HepG2 (cell line): ENCODE measurements at regions not wholly inside any gene's neighbourhood (a gene's known extent, or its start where the extent isn't known, plus 50 kb on each side); places are given as distances from the start of the nearest gene placed in this dataset.

ENCODE experiments used
- ATAC-seq: fragments of 200-7000 bp; cut with Tn5 transposase; 3 replicates; pipeline ENCODE4 v1.9.1; 2020; ENCODE audit warnings: mild to moderate bottlenecking, moderate library complexity
- BruUV-seq: library from RNA; stranded (reverse); fragments of 400-500 nt; replicated peaks from 2 replicates; lab custom pipeline; 2021; lab: Mats Ljungman, UMichigan
- CTCF ChIA-PET: fragments of 300-600 bp; formaldehyde crosslinking; extraction: SDS; loops from one replicate; lab custom pipeline; 2021; ENCODE audit warnings: low total read pairs, inconsistent platforms, low intra/inter-chr PET ratio; lab: Yijun Ruan, JAX
- POLR2A ChIA-PET: fragments of 350-600 bp; sonication (Branson Sonifier 250); formaldehyde crosslinking; loops from one replicate; lab custom pipeline; 2020; ENCODE audit warnings: antibody characterized with exemption, inconsistent platforms; lab: Yijun Ruan, JAX
- DNase-seq: peaks from one replicate; pipeline ENCODE4 v3.0.0-alpha.2; 2015; ENCODE audit warnings: low spot score
- FAIRE-seq: peaks from 3 replicates; lab custom pipeline; 2011; peaks lifted over from hg19 to GRCh38; lab: Jason Lieb, UNC
- H2AFZ ChIP-seq: one replicate; pipeline ENCODE4 v1.6.1; 2011; ENCODE audit warnings: low read length, inconsistent platforms
- H3K27ac ChIP-seq: fragments of 300-600 bp; 3 replicates; pipeline ENCODE4 v1.8.0; 2011; ENCODE audit warnings: mixed run types, mild to moderate bottlenecking, mixed read lengths, low read length, inconsistent platforms; ENCODE audit not compliant: insufficient read depth; ENCODE audit errors: extremely low read length
- H3K27me3 ChIP-seq, 2 experiments: fragments of 200-600 bp in 1 of 2; 2 replicates in 1 of 2; 3 replicates in 1 of 2; pipeline versions ENCODE4 v1.6.0 to v1.8.0; 2011; ENCODE audit warnings: low read length in 2 of 2, mild to moderate bottlenecking in 2 of 2, moderate library complexity in 2 of 2, inconsistent platforms in 1 of 2; ENCODE audit not compliant: insufficient read depth in 2 of 2, control insufficient read depth in 1 of 2
- H3K36me3 ChIP-seq, 2 experiments: fragments of 200-600 bp in 1 of 2; replicated peaks in 1 of 2; 2 replicates in 1 of 2; 3 replicates in 1 of 2; pipeline versions ENCODE4 v1.5.1 to v1.8.0; 2011; ENCODE audit warnings: low read length in 2 of 2, inconsistent platforms in 1 of 2; ENCODE audit not compliant: insufficient read depth in 2 of 2, control insufficient read depth in 1 of 2
- H3K4me1 ChIP-seq: 2 replicates; pipeline ENCODE4 v1.5.1; 2012; ENCODE audit warnings: low read length, inconsistent platforms; ENCODE audit not compliant: insufficient read depth
- H3K4me2 ChIP-seq: 2 replicates; pipeline ENCODE4 v1.6.0; 2011; ENCODE audit warnings: low read depth, low read length, inconsistent platforms
- H3K4me3 ChIP-seq, 3 experiments: fragments of 200-600 bp in 1 of 3; sonication (generic), shearing (Covaris generic) in 1 of 3; replicated peaks in 1 of 3; 2 replicates each; pipeline ENCODE4 v1.5.1; 2011 to 2016; ENCODE audit warnings: low read length in 3 of 3, inconsistent platforms in 2 of 3, low read depth in 2 of 3, mild to moderate bottlenecking in 2 of 3, control low read depth in 1 of 3, mixed read lengths in 1 of 3; ENCODE audit not compliant: insufficient read depth in 1 of 3
- H3K79me2 ChIP-seq: one replicate; pipeline ENCODE4 v1.6.1; 2011; ENCODE audit warnings: low read length, inconsistent platforms; ENCODE audit not compliant: insufficient read depth
- H3K9ac ChIP-seq: 2 replicates; pipeline ENCODE4 v1.6.0; 2011; ENCODE audit warnings: mild to moderate bottlenecking, low read depth, low read length, inconsistent platforms; ENCODE audit not compliant: insufficient read depth
- H3K9me3 ChIP-seq: 2 replicates; pipeline ENCODE4 v1.5.1; 2012; ENCODE audit warnings: mild to moderate bottlenecking, low read length
- H4K20me1 ChIP-seq: 2 replicates; pipeline ENCODE4 v1.6.0; 2011; ENCODE audit warnings: inconsistent platforms, mild to moderate bottlenecking, low read length, moderate library complexity; ENCODE audit not compliant: insufficient read depth
- IRF2 ChIP-seq: IDR thresholded peaks from 2 replicates; pipeline ENCODE4 v1.6.1; 2018; ENCODE audit warnings: missing genetic modification reagents, missing compliant biosample characterization
- MIXL1 ChIP-seq: IDR thresholded peaks from 2 replicates; pipeline ENCODE4 v1.6.1; 2016
- PAF1 ChIP-seq: IDR thresholded peaks from 2 replicates; pipeline ENCODE4 v1.6.1; 2016; ENCODE audit warnings: missing genetic modification reagents, missing compliant biosample characterization
- RAD21 ChIP-seq: fragments of 450-650 bp; formaldehyde crosslinking; IDR thresholded peaks from 2 replicates; pipeline ENCODE4 v1.5.0; 2020; ENCODE audit warnings: mild to moderate bottlenecking
- RELA ChIP-seq: sonication (generic); formaldehyde crosslinking; IDR thresholded peaks from 2 replicates; pipeline ENCODE4 v1.4.0; 2020; ENCODE audit warnings: missing genetic modification reagents
- SATB2 ChIP-seq: sonication (generic); formaldehyde crosslinking; IDR thresholded peaks from 2 replicates; pipeline ENCODE4 v1.5.0; 2020; ENCODE audit warnings: missing genetic modification reagents
- ZNF713 ChIP-seq: sonication (generic); formaldehyde crosslinking; IDR thresholded peaks from 2 replicates; pipeline ENCODE4 v1.4.0; 2020; ENCODE audit warnings: mild to moderate bottlenecking, missing genetic modification reagents
- WGBS: methylation state at CpG from one replicate; pipeline ENCODE4 v1.1.6; 2017; ENCODE audit warnings: low lambda C conversion rate; 5-methylcytosine and 5-hydroxymethylcytosine counted together
- in situ Hi-C: cut with HindIII; loops from 2 replicates; pipeline ENCODE4 v1.10.0; 2017; ENCODE audit warnings: low pct_unique_long_range_greater_than_20kb; ENCODE audit not compliant: extremely low pct_ligation_motif_present
- intact Hi-C: fragments of 100-400 bp; cut with micrococcal nuclease; formaldehyde crosslinking; loops from one replicate; pipeline ENCODE4 v1.10.0; 2022; ENCODE audit not compliant: unreplicated experiment
- TF ChIP-seq, protein P1 (sequence below): sonication (generic); formaldehyde crosslinking; IDR thresholded peaks from 2 replicates; pipeline ENCODE4 v1.4.0; 2020; ENCODE audit warnings: low read depth, mild to moderate bottlenecking, missing genetic modification reagents
- TF ChIP-seq, protein P2 (sequence below): sonication (generic); formaldehyde crosslinking; IDR thresholded peaks from 2 replicates; pipeline ENCODE4 v1.4.0; 2020; ENCODE audit warnings: low read depth, missing genetic modification reagents
- TF ChIP-seq, protein P3 (sequence below): sonication (generic); formaldehyde crosslinking; IDR thresholded peaks from 2 replicates; pipeline ENCODE4 v1.5.1; 2020; ENCODE audit warnings: mild to moderate bottlenecking, missing genetic modification reagents, borderline replicate concordance
- TF ChIP-seq, protein P4 (sequence below): sonication (generic); formaldehyde crosslinking; IDR thresholded peaks from 2 replicates; pipeline ENCODE4 v1.4.0; 2020; ENCODE audit warnings: mild to moderate bottlenecking, missing genetic modification reagents, borderline replicate concordance

DNA sequence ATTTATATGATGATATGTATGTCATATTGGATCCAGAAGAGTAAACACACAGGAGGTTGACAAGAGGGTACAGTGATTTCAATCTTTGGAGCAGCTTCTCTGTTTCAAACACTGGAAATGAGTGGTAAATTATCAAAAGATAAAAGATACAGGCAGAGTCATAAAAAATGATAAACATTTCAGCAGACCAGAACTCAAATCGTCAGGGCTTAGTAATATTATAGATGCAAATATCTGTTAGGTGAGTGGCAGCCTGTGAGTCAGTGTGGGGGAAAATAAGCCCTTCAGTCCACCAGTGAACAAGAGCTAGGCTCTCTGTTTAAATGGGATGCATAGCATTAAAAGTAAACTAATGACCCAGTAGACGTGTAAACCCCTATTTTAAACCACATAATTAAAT is 1378.1 kb downstream of the EFNA5 start:
- Histone ChIP-seq H3K4me3 (no peak overlapping the region), H3K4me1 (no peaks in the 10 kb centered on the region), H3K27ac (no peak overlapping the region), H3K4me2 (no peak overlapping the region), H2AFZ (no peak overlapping the region), H3K36me3 (no peaks in the 10 kb centered on the region), H3K27me3 (no peaks in the 10 kb centered on the region; a peak in 1 of 5 replicates), H3K9me3 (no peaks in the 10 kb centered on the region), H3K9ac (no peak overlapping the region), H3K79me2 (no peaks in the 10 kb centered on the region), H4K20me1 (no peaks in the 10 kb centered on the region)
- in situ Hi-C loops (no loop called here), intact Hi-C loops (no loop called here)
- DNase-seq (no peak), FAIRE-seq (no peak), ATAC-seq (no peak)
- POLR2A ChIA-PET, result no interaction called here
- WGBS, result 2% methylated on average over 2 of the region's 2 CpGs
- BruUV-seq, result no TSS peak
- CTCF ChIA-PET, result no interaction called here
- TF ChIP-seq MIXL1 (CRISPR knock-in tag) (no peak), IRF2 (CRISPR knock-in tag) (no peak), PAF1 (CRISPR knock-in tag) (no peak), SATB2 (CRISPR knock-in tag) (no peak), RAD21 (no peak), RELA (CRISPR knock-in tag) (no peak), ZNF713 (CRISPR knock-in tag) (no peak)
- TF ChIP-seq, protein P1, sequence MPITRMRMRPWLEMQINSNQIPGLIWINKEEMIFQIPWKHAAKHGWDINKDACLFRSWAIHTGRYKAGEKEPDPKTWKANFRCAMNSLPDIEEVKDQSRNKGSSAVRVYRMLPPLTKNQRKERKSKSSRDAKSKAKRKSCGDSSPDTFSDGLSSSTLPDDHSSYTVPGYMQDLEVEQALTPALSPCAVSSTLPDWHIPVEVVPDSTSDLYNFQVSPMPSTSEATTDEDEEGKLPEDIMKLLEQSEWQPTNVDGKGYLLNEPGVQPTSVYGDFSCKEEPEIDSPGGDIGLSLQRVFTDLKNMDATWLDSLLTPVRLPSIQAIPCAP (CRISPR knock-in tag), result no peak
- TF ChIP-seq, protein P2, sequence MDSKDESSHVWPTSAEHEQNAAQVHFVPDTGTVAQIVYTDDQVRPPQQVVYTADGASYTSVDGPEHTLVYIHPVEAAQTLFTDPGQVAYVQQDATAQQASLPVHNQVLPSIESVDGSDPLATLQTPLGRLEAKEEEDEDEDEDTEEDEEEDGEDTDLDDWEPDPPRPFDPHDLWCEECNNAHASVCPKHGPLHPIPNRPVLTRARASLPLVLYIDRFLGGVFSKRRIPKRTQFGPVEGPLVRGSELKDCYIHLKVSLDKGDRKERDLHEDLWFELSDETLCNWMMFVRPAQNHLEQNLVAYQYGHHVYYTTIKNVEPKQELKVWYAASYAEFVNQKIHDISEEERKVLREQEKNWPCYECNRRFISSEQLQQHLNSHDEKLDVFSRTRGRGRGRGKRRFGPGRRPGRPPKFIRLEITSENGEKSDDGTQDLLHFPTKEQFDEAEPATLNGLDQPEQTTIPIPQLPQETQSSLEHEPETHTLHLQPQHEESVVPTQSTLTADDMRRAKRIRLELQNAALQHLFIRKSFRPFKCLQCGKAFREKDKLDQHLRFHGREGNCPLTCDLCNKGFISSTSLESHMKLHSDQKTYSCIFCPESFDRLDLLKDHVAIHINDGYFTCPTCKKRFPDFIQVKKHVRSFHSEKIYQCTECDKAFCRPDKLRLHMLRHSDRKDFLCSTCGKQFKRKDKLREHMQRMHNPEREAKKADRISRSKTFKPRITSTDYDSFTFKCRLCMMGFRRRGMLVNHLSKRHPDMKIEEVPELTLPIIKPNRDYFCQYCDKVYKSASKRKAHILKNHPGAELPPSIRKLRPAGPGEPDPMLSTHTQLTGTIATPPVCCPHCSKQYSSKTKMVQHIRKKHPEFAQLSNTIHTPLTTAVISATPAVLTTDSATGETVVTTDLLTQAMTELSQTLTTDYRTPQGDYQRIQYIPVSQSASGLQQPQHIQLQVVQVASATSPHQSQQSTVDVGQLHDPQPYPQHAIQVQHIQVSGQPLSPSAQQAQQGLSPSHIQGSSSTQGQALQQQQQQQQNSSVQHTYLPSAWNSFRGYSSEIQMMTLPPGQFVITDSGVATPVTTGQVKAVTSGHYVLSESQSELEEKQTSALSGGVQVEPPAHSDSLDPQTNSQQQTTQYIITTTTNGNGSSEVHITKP, result no peak
- TF ChIP-seq, protein P3, sequence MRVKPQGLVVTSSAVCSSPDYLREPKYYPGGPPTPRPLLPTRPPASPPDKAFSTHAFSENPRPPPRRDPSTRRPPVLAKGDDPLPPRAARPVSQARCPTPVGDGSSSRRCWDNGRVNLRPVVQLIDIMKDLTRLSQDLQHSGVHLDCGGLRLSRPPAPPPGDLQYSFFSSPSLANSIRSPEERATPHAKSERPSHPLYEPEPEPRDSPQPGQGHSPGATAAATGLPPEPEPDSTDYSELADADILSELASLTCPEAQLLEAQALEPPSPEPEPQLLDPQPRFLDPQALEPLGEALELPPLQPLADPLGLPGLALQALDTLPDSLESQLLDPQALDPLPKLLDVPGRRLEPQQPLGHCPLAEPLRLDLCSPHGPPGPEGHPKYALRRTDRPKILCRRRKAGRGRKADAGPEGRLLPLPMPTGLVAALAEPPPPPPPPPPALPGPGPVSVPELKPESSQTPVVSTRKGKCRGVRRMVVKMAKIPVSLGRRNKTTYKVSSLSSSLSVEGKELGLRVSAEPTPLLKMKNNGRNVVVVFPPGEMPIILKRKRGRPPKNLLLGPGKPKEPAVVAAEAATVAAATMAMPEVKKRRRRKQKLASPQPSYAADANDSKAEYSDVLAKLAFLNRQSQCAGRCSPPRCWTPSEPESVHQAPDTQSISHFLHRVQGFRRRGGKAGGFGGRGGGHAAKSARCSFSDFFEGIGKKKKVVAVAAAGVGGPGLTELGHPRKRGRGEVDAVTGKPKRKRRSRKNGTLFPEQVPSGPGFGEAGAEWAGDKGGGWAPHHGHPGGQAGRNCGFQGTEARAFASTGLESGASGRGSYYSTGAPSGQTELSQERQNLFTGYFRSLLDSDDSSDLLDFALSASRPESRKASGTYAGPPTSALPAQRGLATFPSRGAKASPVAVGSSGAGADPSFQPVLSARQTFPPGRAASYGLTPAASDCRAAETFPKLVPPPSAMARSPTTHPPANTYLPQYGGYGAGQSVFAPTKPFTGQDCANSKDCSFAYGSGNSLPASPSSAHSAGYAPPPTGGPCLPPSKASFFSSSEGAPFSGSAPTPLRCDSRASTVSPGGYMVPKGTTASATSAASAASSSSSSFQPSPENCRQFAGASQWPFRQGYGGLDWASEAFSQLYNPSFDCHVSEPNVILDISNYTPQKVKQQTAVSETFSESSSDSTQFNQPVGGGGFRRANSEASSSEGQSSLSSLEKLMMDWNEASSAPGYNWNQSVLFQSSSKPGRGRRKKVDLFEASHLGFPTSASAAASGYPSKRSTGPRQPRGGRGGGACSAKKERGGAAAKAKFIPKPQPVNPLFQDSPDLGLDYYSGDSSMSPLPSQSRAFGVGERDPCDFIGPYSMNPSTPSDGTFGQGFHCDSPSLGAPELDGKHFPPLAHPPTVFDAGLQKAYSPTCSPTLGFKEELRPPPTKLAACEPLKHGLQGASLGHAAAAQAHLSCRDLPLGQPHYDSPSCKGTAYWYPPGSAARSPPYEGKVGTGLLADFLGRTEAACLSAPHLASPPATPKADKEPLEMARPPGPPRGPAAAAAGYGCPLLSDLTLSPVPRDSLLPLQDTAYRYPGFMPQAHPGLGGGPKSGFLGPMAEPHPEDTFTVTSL (CRISPR knock-in tag), result no peak
- TF ChIP-seq, protein P4, sequence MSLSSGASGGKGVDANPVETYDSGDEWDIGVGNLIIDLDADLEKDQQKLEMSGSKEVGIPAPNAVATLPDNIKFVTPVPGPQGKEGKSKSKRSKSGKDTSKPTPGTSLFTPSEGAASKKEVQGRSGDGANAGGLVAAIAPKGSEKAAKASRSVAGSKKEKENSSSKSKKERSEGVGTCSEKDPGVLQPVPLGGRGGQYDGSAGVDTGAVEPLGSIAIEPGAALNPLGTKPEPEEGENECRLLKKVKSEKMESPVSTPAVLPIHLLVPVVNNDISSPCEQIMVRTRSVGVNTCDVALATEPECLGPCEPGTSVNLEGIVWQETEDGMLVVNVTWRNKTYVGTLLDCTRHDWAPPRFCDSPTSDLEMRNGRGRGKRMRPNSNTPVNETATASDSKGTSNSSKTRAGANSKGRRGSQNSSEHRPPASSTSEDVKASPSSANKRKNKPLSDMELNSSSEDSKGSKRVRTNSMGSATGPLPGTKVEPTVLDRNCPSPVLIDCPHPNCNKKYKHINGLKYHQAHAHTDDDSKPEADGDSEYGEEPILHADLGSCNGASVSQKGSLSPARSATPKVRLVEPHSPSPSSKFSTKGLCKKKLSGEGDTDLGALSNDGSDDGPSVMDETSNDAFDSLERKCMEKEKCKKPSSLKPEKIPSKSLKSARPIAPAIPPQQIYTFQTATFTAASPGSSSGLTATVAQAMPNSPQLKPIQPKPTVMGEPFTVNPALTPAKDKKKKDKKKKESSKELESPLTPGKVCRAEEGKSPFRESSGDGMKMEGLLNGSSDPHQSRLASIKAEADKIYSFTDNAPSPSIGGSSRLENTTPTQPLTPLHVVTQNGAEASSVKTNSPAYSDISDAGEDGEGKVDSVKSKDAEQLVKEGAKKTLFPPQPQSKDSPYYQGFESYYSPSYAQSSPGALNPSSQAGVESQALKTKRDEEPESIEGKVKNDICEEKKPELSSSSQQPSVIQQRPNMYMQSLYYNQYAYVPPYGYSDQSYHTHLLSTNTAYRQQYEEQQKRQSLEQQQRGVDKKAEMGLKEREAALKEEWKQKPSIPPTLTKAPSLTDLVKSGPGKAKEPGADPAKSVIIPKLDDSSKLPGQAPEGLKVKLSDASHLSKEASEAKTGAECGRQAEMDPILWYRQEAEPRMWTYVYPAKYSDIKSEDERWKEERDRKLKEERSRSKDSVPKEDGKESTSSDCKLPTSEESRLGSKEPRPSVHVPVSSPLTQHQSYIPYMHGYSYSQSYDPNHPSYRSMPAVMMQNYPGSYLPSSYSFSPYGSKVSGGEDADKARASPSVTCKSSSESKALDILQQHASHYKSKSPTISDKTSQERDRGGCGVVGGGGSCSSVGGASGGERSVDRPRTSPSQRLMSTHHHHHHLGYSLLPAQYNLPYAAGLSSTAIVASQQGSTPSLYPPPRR, result no peak
